WTC11 (cell line): ENCODE measurements at regions not wholly inside any gene's neighbourhood (a gene's known extent, or its start where the extent isn't known, plus 50 kb on each side); places are given as distances from the start of the nearest gene placed in this dataset.

Experiments used
- ATAC-seq: fragments of 200-7000 bp; cut with Tn5 transposase; 2 replicates; pipeline ENCODE4 v1.10.0; 2021; ENCODE audit warnings: mild to moderate bottlenecking, moderate library complexity
- CTCF ChIA-PET: fragments of 300-600 bp; sonication (Branson Sonifier 250); formaldehyde crosslinking; loops from one replicate; lab custom pipeline; 2021; ENCODE audit warnings: antibody characterized with exemption; lab: Charles Lee
- POLR2A ChIA-PET: fragments of 350-600 bp; sonication (Branson Sonifier 250); formaldehyde crosslinking; loops from one replicate; lab custom pipeline; 2021; ENCODE audit warnings: antibody characterized with exemption; lab: Charles Lee
- DNase-seq: peaks from one replicate; pipeline ENCODE4 v3.0.0; 2021; ENCODE audit warnings: low spot score
- H3K27ac Mint-ChIP-seq: 2 replicates; pipeline ENCODE4 v1.8.0; 2021; ENCODE audit warnings: mixed read lengths
- H3K27me3 Mint-ChIP-seq: 2 replicates; pipeline ENCODE4 v1.8.0; 2021; ENCODE audit warnings: low read depth, mild to moderate bottlenecking, moderate library complexity, mixed read lengths
- H3K36me3 Mint-ChIP-seq: 2 replicates; pipeline ENCODE4 v1.8.0; 2021; ENCODE audit warnings: mixed read lengths
- H3K4me1 Mint-ChIP-seq: 2 replicates; pipeline ENCODE4 v1.8.0; 2022; ENCODE audit warnings: mixed read lengths
- H3K4me3 Mint-ChIP-seq: 2 replicates; pipeline ENCODE4 v1.8.0; 2021; ENCODE audit warnings: mild to moderate bottlenecking, moderate library complexity, mixed read lengths
- H3K9me3 Mint-ChIP-seq: 2 replicates; pipeline ENCODE4 v1.8.0; 2021; ENCODE audit warnings: mixed read lengths
- IRF2 ChIP-seq: sonication (generic); formaldehyde crosslinking; IDR thresholded peaks from 2 replicates; pipeline ENCODE4 v1.8.0; 2022; ENCODE audit warnings: low read depth, missing genetic modification reagents, borderline replicate concordance
- KAT7 ChIP-seq: sonication (generic); formaldehyde crosslinking; IDR thresholded peaks from 2 replicates; pipeline ENCODE4 v1.8.1; 2023; ENCODE audit warnings: missing genetic modification reagents, mild to moderate bottlenecking, borderline replicate concordance
- NFYB ChIP-seq: sonication (generic); formaldehyde crosslinking; conservative IDR thresholded peaks from 2 replicates; pipeline ENCODE4 v1.8.0; 2022; ENCODE audit warnings: low read depth, missing genetic modification reagents
- OVOL2 ChIP-seq: fragments of 250-450 bp; sonication (Bioruptor Pico); IDR thresholded peaks from 2 replicates; pipeline ENCODE4 v1.9.0; 2021; ENCODE audit warnings: mild to moderate bottlenecking, borderline replicate concordance
- PRRX2 ChIP-seq: fragments of 250-450 bp; sonication (Bioruptor Pico); IDR thresholded peaks from 2 replicates; pipeline ENCODE4 v1.8.0; 2021; ENCODE audit warnings: mild to moderate bottlenecking
- ZNF138 ChIP-seq: sonication (generic); formaldehyde crosslinking; conservative IDR thresholded peaks from 2 replicates; pipeline ENCODE4 v1.8.1; 2022; ENCODE audit warnings: mild to moderate bottlenecking, moderate library complexity, missing genetic modification reagents
- ZNF219 ChIP-seq: sonication (generic); formaldehyde crosslinking; IDR thresholded peaks from 2 replicates; pipeline ENCODE4 v1.8.0; 2023; ENCODE audit warnings: missing genetic modification reagents, mild to moderate bottlenecking, borderline replicate concordance
- ZNF396 ChIP-seq: fragments of 250-450 bp; sonication (Bioruptor Pico); IDR thresholded peaks from 2 replicates; pipeline ENCODE4 v1.8.0; 2021; ENCODE audit warnings: mild to moderate bottlenecking, moderate library complexity, borderline replicate concordance
- ZNF671 ChIP-seq: fragments of 250-450 bp; sonication (Bioruptor Pico); IDR thresholded peaks from 2 replicates; pipeline ENCODE4 v1.8.0; 2021; ENCODE audit warnings: mild to moderate bottlenecking
- TF ChIP-seq, protein P1 (sequence below): sonication (generic); formaldehyde crosslinking; IDR thresholded peaks from 2 replicates; pipeline ENCODE4 v1.8.0; 2023; ENCODE audit warnings: missing genetic modification reagents, mild to moderate bottlenecking, borderline replicate concordance
- TF ChIP-seq, protein P2 (sequence below): sonication (generic); formaldehyde crosslinking; IDR thresholded peaks from 2 replicates; pipeline ENCODE4 v1.8.1; 2022; ENCODE audit warnings: low read depth, missing genetic modification reagents, borderline replicate concordance
- TF ChIP-seq, protein P3 (sequence below): sonication (generic); formaldehyde crosslinking; IDR thresholded peaks from 2 replicates; pipeline ENCODE4 v1.8.0; 2022; ENCODE audit warnings: mild to moderate bottlenecking, missing genetic modification reagents
- TF ChIP-seq, protein P4 (sequence below): sonication (generic); formaldehyde crosslinking; IDR thresholded peaks from 2 replicates; pipeline ENCODE4 v1.8.0; 2022; ENCODE audit warnings: mild to moderate bottlenecking, missing genetic modification reagents
- TF ChIP-seq, protein P5 (sequence below): sonication (generic); formaldehyde crosslinking; IDR thresholded peaks from 2 replicates; pipeline ENCODE4 v1.8.1; 2023; ENCODE audit warnings: mild to moderate bottlenecking, missing genetic modification reagents
- TF ChIP-seq, protein P6 (sequence below): sonication (generic); formaldehyde crosslinking; IDR thresholded peaks from 2 replicates; pipeline ENCODE4 v1.8.0; 2023; ENCODE audit warnings: missing genetic modification reagents
- TF ChIP-seq, protein P7 (sequence below): sonication (generic); formaldehyde crosslinking; IDR thresholded peaks from 2 replicates; pipeline ENCODE4 v1.8.0; 2023; ENCODE audit warnings: mild to moderate bottlenecking, missing genetic modification reagents

DNA sequence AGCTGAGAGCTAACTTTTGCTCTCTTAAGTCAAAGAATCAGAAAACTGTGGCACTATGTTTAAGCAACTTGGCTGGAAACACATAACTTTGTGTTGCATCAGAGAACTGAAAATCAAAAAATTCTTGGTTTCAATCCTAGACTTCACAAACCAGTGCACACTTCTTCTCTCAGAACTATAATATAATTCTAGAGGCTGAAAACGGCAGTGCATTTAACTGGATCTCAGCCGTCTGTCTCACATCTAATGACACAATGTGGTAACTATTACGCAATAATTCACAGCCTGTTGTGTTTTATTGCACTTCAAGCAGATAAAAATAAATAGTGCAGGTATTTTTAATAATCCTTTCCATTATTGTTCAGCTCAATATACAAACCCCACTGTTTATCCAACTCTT, 260.6 kb upstream of the DIAPH2 start (continued):
- TF ChIP-seq, protein P1, sequence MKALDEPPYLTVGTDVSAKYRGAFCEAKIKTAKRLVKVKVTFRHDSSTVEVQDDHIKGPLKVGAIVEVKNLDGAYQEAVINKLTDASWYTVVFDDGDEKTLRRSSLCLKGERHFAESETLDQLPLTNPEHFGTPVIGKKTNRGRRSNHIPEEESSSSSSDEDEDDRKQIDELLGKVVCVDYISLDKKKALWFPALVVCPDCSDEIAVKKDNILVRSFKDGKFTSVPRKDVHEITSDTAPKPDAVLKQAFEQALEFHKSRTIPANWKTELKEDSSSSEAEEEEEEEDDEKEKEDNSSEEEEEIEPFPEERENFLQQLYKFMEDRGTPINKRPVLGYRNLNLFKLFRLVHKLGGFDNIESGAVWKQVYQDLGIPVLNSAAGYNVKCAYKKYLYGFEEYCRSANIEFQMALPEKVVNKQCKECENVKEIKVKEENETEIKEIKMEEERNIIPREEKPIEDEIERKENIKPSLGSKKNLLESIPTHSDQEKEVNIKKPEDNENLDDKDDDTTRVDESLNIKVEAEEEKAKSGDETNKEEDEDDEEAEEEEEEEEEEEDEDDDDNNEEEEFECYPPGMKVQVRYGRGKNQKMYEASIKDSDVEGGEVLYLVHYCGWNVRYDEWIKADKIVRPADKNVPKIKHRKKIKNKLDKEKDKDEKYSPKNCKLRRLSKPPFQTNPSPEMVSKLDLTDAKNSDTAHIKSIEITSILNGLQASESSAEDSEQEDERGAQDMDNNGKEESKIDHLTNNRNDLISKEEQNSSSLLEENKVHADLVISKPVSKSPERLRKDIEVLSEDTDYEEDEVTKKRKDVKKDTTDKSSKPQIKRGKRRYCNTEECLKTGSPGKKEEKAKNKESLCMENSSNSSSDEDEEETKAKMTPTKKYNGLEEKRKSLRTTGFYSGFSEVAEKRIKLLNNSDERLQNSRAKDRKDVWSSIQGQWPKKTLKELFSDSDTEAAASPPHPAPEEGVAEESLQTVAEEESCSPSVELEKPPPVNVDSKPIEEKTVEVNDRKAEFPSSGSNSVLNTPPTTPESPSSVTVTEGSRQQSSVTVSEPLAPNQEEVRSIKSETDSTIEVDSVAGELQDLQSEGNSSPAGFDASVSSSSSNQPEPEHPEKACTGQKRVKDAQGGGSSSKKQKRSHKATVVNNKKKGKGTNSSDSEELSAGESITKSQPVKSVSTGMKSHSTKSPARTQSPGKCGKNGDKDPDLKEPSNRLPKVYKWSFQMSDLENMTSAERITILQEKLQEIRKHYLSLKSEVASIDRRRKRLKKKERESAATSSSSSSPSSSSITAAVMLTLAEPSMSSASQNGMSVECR, result no peak
- TF ChIP-seq, protein P2, sequence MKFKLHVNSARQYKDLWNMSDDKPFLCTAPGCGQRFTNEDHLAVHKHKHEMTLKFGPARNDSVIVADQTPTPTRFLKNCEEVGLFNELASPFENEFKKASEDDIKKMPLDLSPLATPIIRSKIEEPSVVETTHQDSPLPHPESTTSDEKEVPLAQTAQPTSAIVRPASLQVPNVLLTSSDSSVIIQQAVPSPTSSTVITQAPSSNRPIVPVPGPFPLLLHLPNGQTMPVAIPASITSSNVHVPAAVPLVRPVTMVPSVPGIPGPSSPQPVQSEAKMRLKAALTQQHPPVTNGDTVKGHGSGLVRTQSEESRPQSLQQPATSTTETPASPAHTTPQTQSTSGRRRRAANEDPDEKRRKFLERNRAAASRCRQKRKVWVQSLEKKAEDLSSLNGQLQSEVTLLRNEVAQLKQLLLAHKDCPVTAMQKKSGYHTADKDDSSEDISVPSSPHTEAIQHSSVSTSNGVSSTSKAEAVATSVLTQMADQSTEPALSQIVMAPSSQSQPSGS (CRISPR knock-in tag), result no peak
- TF ChIP-seq, protein P3, sequence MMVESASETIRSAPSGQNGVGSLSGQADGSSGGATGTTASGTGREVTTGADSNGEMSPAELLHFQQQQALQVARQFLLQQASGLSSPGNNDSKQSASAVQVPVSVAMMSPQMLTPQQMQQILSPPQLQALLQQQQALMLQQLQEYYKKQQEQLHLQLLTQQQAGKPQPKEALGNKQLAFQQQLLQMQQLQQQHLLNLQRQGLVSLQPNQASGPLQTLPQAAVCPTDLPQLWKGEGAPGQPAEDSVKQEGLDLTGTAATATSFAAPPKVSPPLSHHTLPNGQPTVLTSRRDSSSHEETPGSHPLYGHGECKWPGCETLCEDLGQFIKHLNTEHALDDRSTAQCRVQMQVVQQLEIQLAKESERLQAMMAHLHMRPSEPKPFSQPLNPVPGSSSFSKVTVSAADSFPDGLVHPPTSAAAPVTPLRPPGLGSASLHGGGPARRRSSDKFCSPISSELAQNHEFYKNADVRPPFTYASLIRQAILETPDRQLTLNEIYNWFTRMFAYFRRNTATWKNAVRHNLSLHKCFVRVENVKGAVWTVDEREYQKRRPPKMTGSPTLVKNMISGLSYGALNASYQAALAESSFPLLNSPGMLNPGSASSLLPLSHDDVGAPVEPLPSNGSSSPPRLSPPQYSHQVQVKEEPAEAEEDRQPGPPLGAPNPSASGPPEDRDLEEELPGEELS (CRISPR knock-in tag), result no peak
- TF ChIP-seq OVOL2 (CRISPR knock-in tag), result no peak

DNA sequence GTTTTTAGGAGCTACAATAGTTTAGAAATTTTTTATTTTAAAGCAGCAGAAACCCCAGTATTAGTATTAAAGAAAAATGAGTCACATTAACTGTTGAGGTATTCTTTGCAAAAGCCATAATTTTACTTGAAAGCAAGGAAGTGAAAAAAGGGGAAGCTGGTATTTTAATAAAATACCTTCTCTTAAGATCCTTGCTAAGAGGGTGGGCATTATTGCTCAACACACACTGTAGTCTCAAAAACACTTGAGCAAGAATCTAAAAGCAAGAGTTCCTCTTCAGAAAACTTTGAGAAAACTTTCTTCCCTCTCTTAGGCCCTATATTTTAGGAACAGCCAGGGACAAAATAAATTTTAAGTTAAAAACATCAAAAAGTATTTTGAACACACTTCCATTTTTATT, 259.4 kb upstream of the DIAPH2 start:
- H3K4me1 Mint-ChIP-seq, result no peaks in the 10 kb centered on the region
- POLR2A ChIA-PET, result no interaction called here
- H3K27ac Mint-ChIP-seq, result no peak overlapping the region
- no peak for DNase-seq
- peaks cover 3% of the 10 kb centered on the region for H3K27me3 Mint-ChIP-seq
- H3K4me3 Mint-ChIP-seq, result no peak overlapping the region
- no peak for ATAC-seq
- CTCF ChIA-PET, result no interaction called here
- H3K9me3 Mint-ChIP-seq, result peaks cover 8% of the 10 kb centered on the region
- H3K36me3 Mint-ChIP-seq, result peaks cover 2% of the 10 kb centered on the region
- TF ChIP-seq NFYB (CRISPR knock-in tag) (no peak), ZNF138 (CRISPR knock-in tag) (no peak), ZNF219 (CRISPR knock-in tag) (no peak), KAT7 (no peak), ZNF396 (no peak), IRF2 (CRISPR knock-in tag) (no peak), ZNF671 (CRISPR knock-in tag) (no peak), PRRX2 (CRISPR knock-in tag) (no peak)
- TF ChIP-seq, protein P4, sequence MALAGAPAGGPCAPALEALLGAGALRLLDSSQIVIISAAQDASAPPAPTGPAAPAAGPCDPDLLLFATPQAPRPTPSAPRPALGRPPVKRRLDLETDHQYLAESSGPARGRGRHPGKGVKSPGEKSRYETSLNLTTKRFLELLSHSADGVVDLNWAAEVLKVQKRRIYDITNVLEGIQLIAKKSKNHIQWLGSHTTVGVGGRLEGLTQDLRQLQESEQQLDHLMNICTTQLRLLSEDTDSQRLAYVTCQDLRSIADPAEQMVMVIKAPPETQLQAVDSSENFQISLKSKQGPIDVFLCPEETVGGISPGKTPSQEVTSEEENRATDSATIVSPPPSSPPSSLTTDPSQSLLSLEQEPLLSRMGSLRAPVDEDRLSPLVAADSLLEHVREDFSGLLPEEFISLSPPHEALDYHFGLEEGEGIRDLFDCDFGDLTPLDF (CRISPR knock-in tag), result no peak
- TF ChIP-seq, protein P1, result no peak
- TF ChIP-seq, protein P5, sequence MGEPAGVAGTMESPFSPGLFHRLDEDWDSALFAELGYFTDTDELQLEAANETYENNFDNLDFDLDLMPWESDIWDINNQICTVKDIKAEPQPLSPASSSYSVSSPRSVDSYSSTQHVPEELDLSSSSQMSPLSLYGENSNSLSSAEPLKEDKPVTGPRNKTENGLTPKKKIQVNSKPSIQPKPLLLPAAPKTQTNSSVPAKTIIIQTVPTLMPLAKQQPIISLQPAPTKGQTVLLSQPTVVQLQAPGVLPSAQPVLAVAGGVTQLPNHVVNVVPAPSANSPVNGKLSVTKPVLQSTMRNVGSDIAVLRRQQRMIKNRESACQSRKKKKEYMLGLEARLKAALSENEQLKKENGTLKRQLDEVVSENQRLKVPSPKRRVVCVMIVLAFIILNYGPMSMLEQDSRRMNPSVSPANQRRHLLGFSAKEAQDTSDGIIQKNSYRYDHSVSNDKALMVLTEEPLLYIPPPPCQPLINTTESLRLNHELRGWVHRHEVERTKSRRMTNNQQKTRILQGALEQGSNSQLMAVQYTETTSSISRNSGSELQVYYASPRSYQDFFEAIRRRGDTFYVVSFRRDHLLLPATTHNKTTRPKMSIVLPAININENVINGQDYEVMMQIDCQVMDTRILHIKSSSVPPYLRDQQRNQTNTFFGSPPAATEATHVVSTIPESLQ (CRISPR knock-in tag), result no peak
- TF ChIP-seq, protein P6, sequence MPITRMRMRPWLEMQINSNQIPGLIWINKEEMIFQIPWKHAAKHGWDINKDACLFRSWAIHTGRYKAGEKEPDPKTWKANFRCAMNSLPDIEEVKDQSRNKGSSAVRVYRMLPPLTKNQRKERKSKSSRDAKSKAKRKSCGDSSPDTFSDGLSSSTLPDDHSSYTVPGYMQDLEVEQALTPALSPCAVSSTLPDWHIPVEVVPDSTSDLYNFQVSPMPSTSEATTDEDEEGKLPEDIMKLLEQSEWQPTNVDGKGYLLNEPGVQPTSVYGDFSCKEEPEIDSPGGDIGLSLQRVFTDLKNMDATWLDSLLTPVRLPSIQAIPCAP, result no peak
- TF ChIP-seq, protein P7, sequence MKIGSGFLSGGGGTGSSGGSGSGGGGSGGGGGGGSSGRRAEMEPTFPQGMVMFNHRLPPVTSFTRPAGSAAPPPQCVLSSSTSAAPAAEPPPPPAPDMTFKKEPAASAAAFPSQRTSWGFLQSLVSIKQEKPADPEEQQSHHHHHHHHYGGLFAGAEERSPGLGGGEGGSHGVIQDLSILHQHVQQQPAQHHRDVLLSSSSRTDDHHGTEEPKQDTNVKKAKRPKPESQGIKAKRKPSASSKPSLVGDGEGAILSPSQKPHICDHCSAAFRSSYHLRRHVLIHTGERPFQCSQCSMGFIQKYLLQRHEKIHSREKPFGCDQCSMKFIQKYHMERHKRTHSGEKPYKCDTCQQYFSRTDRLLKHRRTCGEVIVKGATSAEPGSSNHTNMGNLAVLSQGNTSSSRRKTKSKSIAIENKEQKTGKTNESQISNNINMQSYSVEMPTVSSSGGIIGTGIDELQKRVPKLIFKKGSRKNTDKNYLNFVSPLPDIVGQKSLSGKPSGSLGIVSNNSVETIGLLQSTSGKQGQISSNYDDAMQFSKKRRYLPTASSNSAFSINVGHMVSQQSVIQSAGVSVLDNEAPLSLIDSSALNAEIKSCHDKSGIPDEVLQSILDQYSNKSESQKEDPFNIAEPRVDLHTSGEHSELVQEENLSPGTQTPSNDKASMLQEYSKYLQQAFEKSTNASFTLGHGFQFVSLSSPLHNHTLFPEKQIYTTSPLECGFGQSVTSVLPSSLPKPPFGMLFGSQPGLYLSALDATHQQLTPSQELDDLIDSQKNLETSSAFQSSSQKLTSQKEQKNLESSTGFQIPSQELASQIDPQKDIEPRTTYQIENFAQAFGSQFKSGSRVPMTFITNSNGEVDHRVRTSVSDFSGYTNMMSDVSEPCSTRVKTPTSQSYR (CRISPR knock-in tag), result no peak
